ENCODE measurements at regions not wholly inside any gene's neighbourhood (a gene's known extent, or its start where the extent isn't known, plus 50 kb on each side); places are given as distances from the start of the nearest gene placed in this dataset.

- Histone ChIP-seq H3K4me1 (no peaks in the 10 kb centered on the region), H3K9me3 (no peaks in the 10 kb centered on the region), H3K4me3 (no peak overlapping the region), H3K27me3 (no peaks in the 10 kb centered on the region), H3K27ac (no peak overlapping the region), H3K36me3 (ENCODE audit: low read depth, missing control alignments) (no peaks in the 10 kb centered on the region)
- TF ChIP-seq POLR2A (IDR thresholded peaks at IDR 0.05) (no peak), CTCF (IDR thresholded peaks at IDR 0.05) (no peak)
- WGBS, 2 donors, result 77 to 78% methylated on average over 2 of the region's 2 CpGs
- no peak for DNase-seq
- intact Hi-C loops (cut with DNase I; ENCODE audit: low total_unique reads), result no loop called here
Measured at GRCh38 chr3:102031834-102032233, 182.5 kb downstream of the NFKBIZ start.

GRCh38 chr3:102032491-102033383 lies 183.4 kb downstream of the NFKBIZ start:
- TF ChIP-seq CTCF (IDR thresholded peaks at IDR 0.05) (no peak), POLR2A (IDR thresholded peaks at IDR 0.05) (no peak)

GRCh38 chr3:102034639-102035451 lies 185.5 kb downstream of the NFKBIZ start:
- TF ChIP-seq POLR2A (IDR thresholded peaks at IDR 0.05) (no peak), CTCF (IDR thresholded peaks at IDR 0.05) (no peak)
- Histone ChIP-seq H3K4me3 (no peak overlapping the region), H3K27me3 (no peaks in the 10 kb centered on the region), H3K27ac (no peak overlapping the region), H3K9me3 (no peaks in the 10 kb centered on the region), H3K36me3 (ENCODE audit: low read depth, missing control alignments) (no peaks in the 10 kb centered on the region), H3K4me1 (no peaks in the 10 kb centered on the region)
- intact Hi-C loops (cut with DNase I; ENCODE audit: low total_unique reads), result no loop called here
- no peak for DNase-seq
- 60 to 87% methylated on average over 3 of the region's 3 CpGs for WGBS, 2 donors

More at GRCh38 chr3:102032491-102033383, 183.4 kb downstream of the NFKBIZ start:
- no peak overlapping the region for H3K27ac ChIP-seq
- no peak for DNase-seq
- H3K36me3 ChIP-seq (ENCODE audit: low read depth, missing control alignments), result no peaks in the 10 kb centered on the region
- 72 to 73% methylated on average over 2 of the region's 2 CpGs for WGBS, 2 donors
- H3K27me3 ChIP-seq, result no peaks in the 10 kb centered on the region
- H3K4me3 ChIP-seq, result no peak overlapping the region
- H3K4me1 ChIP-seq, result no peaks in the 10 kb centered on the region
- H3K9me3 ChIP-seq, result no peaks in the 10 kb centered on the region
- intact Hi-C loops (cut with DNase I; ENCODE audit: low total_unique reads), result no loop called here

GRCh38 chr3:102036017-102036416 lies 186.7 kb downstream of the NFKBIZ start:
- H3K27ac ChIP-seq, result no peak overlapping the region
- no peaks in the 10 kb centered on the region for H3K36me3 ChIP-seq (ENCODE audit: low read depth, missing control alignments)
- no peaks in the 10 kb centered on the region for H3K27me3 ChIP-seq
- H3K4me3 ChIP-seq, result no peak overlapping the region
- WGBS, 2 donors, result 69 to 100% methylated on average over 2 of the region's 2 CpGs
- no peak for TF ChIP-seq POLR2A (IDR thresholded peaks at IDR 0.05)
- TF ChIP-seq CTCF (IDR thresholded peaks at IDR 0.05), result no peak
- H3K4me1 ChIP-seq, result no peaks in the 10 kb centered on the region
- no peaks in the 10 kb centered on the region for H3K9me3 ChIP-seq
- no peak for DNase-seq
- intact Hi-C loops (cut with DNase I; ENCODE audit: low total_unique reads), result no loop called here
